GM21515 (cell line): ENCODE measurements at regions not wholly inside any gene's neighbourhood (a gene's known extent, or its start where the extent isn't known, plus 50 kb on each side); places are given as distances from the start of the nearest gene placed in this dataset.
"Not testable (repeated sequence)": the region's sequence is repeated elsewhere in the genome, so short reads cannot be mapped to it uniquely, and the experiment has no call there.

ENCODE experiments used
- ATAC-seq: cut with Tn5 transposase; IDR thresholded peaks from one replicate; pipeline ENCODE4 v1.9.1; 2021; ENCODE audit not compliant: unreplicated experiment

- ATAC-seq: no peak
These were observed 339.7 kb downstream of the SATB1 start for GRCh38 chr3:18085429-18085828.

GRCh38 chr3:18083273-18083590, 340.8 kb upstream of the TBC1D5 start:
- not testable (repeated sequence) for ATAC-seq

- ATAC-seq: no peak
These were observed 340.3 kb upstream of the TBC1D5 start for GRCh38 chr3:18082551-18083272.

- no peak for ATAC-seq
These were observed 337.8 kb upstream of the TBC1D5 start for GRCh38 chr3:18080198-18080689.

DNA sequence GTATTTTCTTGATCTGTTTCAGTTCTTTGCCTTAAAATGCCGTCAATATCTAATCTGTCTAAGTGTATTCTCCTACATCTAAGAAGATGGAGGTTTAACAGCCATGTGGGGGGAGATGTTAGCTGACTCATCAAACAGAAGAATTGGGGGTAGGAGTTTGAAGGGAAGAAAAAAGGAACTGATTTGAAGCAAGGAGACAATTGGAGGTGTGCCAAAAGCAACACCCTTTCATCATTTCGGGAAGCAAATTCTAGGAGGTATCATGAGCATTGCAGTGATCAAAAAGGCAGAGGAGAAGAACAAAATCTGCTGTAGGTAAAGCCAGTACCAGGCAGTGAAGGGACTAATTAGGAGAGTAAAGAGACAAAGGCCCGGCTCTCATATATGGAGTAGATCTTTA, 337.3 kb upstream of the TBC1D5 start:
- no peak for ATAC-seq

- no peak for ATAC-seq
These were observed 336.6 kb upstream of the TBC1D5 start for GRCh38 chr3:18079062-18079461.

DNA sequence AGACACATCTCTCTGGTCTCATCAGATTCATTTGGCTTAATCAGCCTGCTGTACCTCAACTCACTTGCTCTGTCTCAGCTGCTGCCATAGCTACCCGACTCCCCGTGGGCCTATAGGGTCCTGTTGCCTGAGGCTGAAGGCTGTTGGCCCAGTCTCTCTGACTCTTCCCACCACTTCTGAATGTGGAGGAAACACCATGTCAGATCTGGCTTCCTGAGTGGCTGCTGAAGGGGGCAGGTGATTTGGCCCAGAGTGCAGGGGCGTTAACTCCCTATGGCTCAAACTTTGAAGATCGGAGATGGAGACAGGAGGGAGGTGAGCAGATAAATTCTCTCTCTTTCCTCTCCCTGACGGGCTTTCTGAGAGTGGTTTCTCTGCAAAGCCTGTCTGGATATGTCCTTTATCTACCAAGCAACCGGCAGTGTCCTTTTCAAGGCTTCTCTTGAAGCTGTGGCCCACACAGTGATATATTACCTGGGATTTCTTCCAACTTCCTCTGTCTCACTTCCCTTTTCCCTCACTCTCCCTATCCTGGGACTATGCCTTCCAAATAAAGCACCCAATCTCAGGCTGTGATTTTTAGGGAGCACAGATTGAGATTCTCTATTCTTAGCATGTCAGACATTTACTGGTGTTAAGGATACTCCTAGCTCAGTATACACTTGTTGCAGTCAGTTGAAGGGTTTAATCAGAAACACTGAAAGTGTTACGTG, 334.9 kb upstream of the TBC1D5 start:
- ATAC-seq: no peak

GRCh38 chr3:18076301-18076700, 333.9 kb upstream of the TBC1D5 start:
- ATAC-seq: no peak

GRCh38 chr3:18075799-18076198, 333.4 kb upstream of the TBC1D5 start:
- no peak for ATAC-seq

DNA sequence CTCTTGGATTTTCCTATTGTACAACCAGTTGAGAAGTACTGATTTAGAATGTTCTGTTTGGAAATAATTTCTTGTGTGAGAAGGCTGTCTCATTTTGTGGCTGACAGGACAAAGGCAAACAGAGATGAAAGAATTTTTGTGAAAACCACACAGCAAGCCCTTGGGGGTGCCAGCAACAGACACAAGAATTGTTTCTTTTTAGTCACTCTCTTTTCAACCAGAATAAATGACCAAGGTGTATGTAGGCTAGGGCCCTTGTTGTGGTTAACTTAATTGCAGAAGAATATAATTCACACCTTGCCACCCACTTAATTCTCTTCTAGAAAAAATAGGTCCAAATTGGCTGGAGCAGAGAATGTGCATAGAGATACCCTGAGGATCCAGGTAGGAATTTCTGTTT, 329.4 kb upstream of the TBC1D5 start:
- no peak for ATAC-seq

- ATAC-seq: no peak
These were observed 328.5 kb upstream of the TBC1D5 start for GRCh38 chr3:18070944-18071343.

DNA sequence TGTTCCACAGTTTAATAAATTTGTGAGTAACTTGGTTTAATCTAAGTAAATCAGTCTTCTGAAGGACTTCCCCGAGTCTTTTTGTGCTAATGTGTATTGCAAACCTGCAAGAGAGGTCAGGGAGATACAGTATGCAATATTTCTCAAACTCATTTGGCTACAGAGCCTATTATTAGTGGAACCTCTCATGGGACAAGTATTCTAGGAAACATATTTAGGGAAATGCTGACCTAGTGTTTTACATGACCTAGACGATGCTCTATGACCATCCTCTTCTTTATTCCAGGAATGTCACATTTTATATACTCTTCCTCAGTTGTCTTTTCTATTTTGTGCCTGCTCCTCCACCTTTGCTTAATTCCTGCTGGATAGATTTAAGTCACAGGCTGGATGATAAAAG, 327.8 kb upstream of the TBC1D5 start:
- no peak for ATAC-seq

DNA sequence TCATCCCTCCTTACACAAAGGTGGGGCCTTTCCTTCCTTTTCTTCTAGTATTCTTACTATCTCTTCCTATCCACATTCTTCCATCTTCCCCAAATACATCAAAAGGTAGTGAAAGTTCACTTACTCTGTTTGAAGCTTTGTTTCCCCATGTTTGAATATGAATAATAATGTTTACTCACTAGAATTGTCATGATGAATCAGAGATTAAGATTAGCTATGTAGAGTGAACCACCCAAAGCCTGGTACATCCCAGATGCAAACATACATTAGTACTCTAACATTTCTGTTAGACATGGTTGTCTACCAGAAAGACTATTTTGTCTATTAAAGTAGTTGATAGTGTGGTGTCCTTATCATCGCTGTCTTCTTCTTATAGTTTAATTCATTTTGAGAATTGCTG, 327.1 kb upstream of the TBC1D5 start:
- no peak for ATAC-seq

GRCh38 chr3:18066899-18067582, 324.6 kb upstream of the TBC1D5 start:
- ATAC-seq: no peak

DNA sequence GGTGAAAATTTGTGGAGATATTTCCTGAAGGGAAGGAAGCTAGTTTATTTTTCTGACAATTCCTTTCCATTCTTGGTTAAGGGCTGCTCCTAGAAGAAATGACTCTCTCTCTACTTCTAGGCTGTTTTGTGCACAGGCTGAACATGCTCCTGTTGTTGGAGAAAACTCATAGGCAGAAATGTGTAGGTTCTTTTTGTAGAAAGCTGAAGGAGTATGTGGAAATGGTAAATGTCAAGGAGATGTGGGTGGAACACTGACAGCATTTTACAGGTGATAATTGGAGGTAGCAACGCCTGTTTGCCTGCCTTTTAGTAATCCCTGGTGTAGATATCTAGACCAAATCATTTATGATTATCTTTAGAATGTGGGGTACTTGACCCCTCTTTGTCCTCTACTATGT, 322.2 kb upstream of the TBC1D5 start:
- no peak for ATAC-seq

GRCh38 chr3:18062657-18063025, 320.2 kb upstream of the TBC1D5 start:
- ATAC-seq: no peak

GRCh38 chr3:18061737-18062656, 319.6 kb upstream of the TBC1D5 start:
- no peak for ATAC-seq

DNA sequence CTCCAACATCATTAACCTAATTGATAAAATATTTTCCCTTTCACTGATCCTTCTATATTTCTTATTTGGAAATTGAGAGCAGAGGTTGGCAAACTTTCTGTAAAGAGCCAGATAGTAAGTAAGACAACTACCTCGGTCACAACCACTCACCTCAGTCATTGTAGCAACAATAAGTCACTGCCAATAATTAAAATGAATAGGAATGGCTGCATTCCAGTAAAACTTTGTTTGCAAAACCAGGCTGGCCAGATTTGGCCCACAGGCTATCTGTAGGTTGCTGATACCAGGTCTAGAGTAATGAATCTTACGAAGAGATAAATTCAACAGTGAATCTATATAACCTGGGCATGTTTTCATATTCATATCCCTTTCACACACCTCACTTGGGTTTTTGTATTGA, 316.2 kb upstream of the TBC1D5 start:
- no peak for ATAC-seq

- ATAC-seq: no peak
These were observed 315.1 kb upstream of the TBC1D5 start for GRCh38 chr3:18057471-18058091.

DNA sequence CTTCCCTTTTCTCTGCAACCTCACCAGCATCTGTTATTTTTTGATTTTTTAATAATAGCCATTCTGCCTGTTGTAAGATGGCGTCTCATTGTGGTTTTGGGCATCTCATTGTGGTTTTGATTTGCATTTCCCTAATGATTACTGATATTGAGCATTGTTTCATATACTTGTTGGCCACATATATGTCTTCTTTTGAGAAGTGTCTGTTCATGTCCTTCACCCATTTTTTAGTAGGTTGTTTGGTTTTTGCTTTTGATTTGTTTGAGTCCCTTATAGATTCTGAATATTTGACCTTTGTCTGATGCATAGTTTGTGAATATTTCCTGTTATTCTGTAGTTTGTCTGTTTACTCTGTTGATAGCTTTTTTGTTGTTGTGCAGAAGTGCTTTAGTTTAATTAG, 312.2 kb upstream of the TBC1D5 start:
- no peak for ATAC-seq

DNA sequence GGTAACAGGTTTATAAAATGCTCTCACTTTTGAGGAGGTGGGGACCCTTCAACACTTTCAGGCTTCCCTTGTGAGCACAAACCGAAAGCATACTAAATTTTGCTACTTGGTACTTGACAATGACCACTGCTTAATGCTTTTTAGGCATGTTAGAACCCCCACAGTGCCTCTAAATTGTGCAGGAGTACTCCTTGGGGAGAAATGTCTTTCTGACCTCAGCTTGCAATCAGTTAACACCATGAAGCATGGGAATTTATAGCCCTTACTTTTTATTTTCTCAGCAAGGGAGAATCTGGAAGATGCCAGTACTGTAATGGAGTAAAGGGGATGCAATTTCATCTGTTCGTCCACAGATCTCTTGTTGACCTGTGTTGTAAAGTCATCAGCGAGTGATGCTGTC, 308.9 kb upstream of the TBC1D5 start:
- ATAC-seq: no peak
